ENCODE measurements at regions not wholly inside any gene's neighbourhood (a gene's known extent, or its start where the extent isn't known, plus 50 kb on each side); places are given as distances from the start of the nearest gene placed in this dataset.

DNA sequence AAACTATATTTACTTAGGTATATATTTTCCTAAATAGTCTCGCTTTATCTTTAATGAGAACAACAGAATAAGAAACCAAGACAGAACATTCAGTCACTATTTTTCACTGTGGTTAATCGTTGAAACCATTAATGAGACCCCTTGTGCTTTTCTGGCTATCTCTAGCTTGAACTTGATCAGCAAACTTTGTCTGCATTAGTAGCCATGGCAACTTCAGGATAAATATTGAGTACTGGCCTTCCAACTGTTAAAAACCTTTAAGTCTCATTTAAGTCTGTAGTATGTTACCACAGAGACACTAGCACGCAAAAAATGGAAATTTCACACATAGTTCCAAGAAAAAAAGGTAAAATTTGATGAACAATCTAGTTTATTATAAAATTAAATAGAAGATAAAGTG lies 946.0 kb downstream of the SLITRK5 start:
- DNase-seq (ENCODE audit: low read depth, low spot score), result no peak
- H3K4me3 ChIP-seq (ENCODE audit: low read length), result no peak overlapping the region

DNA sequence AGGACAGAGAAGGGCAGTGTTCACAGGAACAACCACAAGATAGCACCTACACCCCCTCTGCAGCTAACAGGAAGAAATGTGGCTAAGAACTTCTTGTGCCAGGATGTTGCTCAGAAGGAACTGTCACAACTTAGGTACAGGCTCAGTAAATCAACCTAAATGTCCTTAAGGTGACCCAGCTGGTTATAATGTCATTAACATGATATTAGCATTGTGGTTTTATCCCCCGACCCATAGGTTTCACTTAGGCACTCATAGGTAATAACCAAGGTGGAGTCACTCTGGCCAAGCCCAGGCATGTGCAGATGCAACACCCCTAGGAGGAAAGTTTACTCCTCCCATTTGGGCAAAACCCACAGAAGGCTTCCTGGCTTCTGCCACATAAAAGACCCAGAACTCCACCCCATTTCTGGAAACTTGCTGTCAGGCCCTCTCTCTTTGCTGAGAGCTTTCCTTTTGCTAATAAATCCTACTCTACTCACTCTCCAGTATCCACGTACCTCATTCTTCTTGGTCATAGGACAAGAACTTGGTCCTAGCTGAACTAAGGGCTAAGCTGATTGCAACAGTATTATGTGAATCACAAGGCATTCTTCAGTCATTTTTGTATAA lies 951.3 kb downstream of the SLITRK5 start:
- peak; percentile 20 for DNase-seq (ENCODE audit: low read depth, low spot score)
- H3K4me3 ChIP-seq (ENCODE audit: low read length), result no peak overlapping the region

DNA sequence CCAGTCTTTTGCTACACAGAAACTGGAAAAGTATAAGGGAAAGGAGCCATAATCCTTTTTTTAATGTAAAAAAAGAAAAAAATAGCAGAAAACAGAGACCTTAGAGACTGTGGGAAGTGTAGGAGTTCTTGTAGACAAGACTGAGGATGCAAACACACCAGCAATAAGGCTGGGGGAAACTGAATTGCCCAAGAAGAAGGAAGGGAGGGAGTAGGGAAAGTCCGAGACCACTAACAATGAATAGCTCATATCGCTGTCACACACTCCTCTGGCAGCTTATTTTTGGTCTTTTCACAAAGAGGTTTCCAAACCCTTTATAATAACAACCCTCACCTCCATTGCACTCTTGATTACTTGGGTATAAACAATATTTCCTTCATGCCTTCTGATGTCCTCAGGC lies 952.0 kb downstream of the SLITRK5 start:
- H3K4me3 ChIP-seq (ENCODE audit: low read length), result no peak overlapping the region
- DNase-seq (ENCODE audit: low read depth, low spot score), result no peak

DNA sequence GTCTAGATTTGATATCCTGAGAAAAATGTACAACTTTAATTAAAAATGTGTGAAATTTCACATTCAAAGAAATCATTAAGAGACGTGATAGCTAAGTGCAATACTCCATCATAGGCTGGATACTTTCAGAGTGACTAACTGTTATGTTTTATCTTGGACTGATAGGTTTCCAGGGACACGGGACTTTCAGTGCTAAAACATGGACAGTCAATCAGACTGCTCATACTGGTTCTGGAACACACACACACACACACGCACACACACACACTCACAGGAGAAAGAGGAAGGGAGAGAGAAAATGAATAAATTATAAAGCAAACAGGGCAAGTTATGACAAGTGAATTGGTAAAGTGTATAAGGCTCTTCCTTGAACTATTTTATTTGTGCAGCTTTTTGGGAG lies 955.9 kb downstream of the SLITRK5 start:
- H3K4me3 ChIP-seq (ENCODE audit: low read length), result no peak overlapping the region
- DNase-seq (ENCODE audit: low read depth, low spot score), result no peak

DNA sequence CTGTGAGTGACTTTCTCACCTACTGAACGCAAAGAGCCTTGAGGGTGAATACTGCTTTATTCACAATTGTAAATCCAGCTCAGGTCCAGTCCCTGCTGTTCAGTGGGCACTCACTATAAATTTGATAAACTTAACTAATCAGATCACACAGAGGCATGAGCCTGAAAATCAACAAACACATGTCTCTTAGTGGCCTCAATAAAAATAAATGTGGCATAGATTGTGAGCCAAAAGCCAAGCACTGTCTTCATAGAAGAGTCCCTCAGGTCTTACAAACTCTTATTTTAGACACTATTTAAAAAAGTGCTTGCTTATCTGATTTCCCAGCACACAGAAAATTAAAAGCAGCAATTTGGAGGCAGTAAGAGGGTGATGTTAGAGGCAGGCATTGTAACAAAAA lies 957.7 kb downstream of the SLITRK5 start:
- DNase-seq (ENCODE audit: low read depth, low spot score), result no peak
- H3K4me3 ChIP-seq (ENCODE audit: low read length), result no peak overlapping the region

DNA sequence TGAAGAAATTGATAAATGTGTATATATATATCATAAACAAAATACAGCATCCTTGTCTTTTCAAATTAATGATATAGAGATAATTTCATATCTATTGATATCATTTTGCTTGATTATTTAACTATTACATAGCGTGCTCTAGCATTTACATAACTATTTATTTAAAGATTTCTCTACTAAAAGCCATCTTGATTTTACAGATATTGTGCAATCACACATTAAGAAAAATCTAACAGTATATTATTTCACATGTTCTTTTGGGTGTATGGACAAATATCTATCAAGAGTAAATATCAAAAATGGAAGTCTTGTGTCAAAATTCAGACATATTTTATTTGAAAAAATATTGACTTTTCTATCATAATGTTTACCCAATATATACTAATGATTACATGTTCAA lies 966.8 kb downstream of the SLITRK5 start:
- no peak overlapping the region for H3K4me3 ChIP-seq (ENCODE audit: low read length)
- DNase-seq (ENCODE audit: low read depth, low spot score), result no peak

DNA sequence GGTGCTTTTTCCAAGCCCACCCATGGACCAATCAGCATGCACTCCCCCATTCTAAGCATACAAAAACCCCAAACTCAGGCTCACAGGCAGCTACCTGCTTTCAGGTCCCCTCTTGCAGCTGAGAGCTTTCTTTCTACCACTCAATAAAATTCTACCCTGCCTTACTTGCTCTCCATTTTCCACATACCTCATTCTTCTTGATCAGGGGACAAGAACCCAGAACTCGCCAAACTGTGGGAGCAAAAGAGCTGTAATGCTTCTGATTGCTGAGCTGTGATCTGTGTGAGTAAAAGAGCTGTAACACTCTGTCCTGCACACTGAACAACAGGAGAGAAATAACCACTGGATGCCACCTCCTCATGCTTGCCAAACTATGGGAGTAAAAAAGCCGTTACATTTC lies 972.1 kb downstream of the SLITRK5 start:
- H3K4me3 ChIP-seq (ENCODE audit: low read length), result no peak overlapping the region
- no peak for DNase-seq (ENCODE audit: low read depth, low spot score)

DNA sequence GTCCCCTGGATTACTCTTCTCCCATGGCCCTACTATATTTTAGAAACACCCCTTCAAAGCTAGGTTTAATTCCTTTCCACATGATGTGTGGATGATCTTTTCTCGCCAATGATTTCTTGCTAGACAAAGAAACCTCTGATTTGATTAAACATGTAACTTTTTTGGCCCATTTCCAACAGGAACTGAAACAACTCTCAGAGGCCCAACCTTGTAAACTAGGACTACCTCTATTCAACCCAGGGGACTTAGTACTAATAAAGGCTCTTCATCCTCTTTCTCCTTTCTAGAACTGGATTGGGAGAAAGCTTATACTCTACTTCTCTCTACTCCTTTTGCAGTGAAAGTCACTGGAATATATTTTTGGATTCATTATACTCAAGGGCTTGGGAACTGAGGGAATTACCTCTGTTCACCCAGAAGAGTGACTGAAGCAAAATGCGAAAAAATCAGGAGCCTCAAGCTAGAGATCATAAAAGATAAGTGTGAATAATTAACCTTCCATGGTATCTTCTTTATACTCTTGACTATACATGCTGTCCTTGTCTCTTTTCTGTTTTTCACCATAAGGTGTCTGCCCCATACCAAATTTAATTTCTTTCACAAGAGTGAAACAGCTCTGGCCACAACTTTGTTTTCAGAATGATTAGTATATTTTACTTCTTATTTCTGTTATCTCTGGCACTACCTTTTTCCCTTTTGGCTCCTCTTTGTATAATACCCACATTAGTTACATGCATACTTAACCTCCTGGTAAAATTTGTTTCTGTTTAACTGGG lies 977.6 kb downstream of the SLITRK5 start:
- H3K4me3 ChIP-seq (ENCODE audit: low read length), result no peak overlapping the region
- no peak for DNase-seq (ENCODE audit: low read depth, low spot score)

DNA sequence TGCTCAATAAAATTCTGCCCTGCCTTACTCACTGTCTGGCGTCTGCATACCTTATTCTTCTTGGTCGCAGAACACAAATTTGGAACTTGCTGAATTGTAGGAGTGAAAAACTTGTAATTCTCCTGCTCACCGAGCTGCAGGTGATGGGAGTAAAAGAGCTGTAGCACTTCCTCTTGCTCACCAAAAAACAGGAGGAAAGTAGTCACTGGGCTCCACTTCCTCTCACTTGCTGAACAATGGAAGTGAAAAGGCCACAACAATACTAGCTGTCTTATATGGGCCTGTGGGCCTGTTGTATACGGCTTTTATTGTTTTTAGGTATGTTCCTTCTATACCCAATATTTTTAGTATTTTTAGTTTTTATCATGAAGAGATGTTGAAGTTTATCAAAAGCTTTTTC lies 978.7 kb downstream of the SLITRK5 start:
- no peak for DNase-seq (ENCODE audit: low read depth, low spot score)

DNA sequence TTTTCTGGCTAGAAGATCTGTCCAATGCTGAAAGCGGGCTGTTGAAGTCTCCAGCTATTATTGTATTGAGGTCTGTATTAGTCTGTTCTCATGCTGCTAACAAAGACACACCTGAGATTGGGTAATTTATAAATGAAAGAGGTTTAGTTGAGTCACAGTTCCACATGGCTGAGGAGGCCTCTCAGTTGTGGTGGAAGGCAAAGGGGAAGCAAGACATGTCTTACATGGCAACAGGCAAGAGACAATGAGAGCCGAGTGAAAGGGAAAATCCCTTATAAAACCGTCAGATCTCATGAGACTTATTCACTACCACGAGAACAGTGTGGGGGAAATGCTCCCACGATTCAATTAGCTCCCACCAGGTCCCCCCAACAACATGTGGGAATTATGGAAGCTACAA lies 980.4 kb downstream of the SLITRK5 start:
- DNase-seq (ENCODE audit: low read depth, low spot score), result no peak
- H3K4me3 ChIP-seq (ENCODE audit: low read length), result no peak overlapping the region

More for the DNA sequence above, 978.7 kb downstream of the SLITRK5 start:
- no peak overlapping the region for H3K4me3 ChIP-seq (ENCODE audit: low read length)

DNA sequence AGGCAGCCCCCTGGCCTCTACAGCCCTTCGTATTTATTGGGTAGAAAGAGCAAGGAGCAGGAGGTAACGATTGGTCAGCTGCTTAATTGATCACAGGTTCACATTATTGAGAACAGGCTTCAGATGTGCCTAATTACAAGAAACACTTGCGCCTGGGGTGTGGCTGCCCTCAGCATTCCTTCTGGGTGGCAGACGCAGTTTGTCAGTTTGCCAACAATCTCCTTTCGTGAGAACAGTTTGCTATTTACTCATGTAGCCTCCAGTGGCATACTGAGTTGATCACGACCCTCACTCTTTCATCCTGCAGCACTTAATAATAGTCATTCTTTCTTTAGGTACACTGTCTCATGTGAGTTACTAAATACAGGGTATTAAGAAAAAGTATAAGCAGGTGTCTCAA lies 985.6 kb downstream of the SLITRK5 start:
- H3K4me3 ChIP-seq (ENCODE audit: low read length), result no peak overlapping the region
- no peak for DNase-seq (ENCODE audit: low read depth, low spot score)

DNA sequence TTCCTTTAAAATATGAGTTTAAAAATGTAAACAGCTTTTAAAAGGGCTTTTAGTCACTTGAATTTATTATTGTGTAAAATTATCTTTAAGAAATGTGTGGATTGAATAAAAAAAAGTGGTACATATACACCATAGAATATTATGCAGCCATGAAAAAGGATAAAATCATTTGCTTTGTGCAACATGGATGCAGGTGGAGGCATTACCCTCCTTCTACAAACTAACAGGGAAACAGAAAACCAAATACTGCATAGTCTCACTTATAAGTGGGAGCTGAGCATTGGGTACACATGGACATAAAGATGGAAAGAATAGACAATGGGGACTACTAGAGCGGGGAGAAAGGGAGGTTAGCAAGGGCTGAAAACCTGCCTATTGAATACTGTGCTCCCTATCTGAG lies 999.3 kb downstream of the SLITRK5 start:
- H3K4me3 ChIP-seq (ENCODE audit: low read length), result no peak overlapping the region

DNA sequence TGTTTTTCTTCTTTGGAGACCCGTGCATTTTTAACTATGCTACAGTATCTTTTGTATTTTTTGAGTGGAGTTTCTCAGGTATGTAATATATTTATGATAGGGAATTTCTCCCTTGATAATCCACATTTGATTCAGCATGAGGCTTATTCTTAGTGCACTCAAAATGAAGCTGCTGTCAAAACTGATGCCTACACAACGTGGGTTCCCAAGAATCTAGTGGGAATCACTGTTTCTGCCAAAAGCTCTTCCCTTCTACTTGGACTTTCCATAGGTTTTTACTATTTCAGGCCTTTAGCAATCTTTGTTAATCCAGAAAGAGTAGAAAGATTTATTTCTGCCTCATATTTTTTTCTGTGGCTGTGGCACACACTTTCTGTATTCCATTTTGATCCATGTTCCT lies 1003.7 kb downstream of the SLITRK5 start:
- no peak overlapping the region for H3K4me3 ChIP-seq (ENCODE audit: low read length)
- no peak for DNase-seq (ENCODE audit: low read depth, low spot score)

More for the DNA sequence above, 999.3 kb downstream of the SLITRK5 start:
- no peak for DNase-seq (ENCODE audit: low read depth, low spot score)

DNA sequence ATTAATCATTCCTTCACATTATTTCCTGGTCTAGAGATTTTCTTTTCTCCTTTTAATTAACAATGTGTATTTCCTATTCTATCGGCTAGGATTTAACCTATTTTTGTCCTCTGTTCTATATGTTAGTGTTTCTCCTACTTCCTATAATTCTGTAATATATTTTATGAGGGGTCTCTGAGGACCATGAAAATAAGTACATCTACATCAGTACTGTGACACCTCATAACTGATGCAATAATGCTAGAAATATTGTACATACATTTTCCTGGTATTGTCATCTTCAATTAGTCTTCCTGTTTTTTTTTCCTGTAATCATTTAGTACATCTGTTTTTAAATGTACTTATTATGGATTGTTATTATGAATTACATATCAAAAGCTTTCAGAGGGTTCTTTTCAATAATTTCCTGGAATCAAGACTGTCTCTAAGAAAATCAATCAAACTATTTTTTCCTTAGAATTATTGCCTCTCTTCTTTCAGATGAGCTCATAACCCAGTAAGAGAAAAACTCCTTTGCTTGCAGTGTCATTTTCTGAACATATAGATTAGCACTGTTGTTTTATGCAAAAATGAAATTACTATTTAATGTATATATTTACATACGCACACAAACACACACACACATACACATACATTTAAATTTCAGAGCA lies 1004.3 kb downstream of the SLITRK5 start:
- no peak for DNase-seq (ENCODE audit: low read depth, low spot score)
- no peak overlapping the region for H3K4me3 ChIP-seq (ENCODE audit: low read length)

DNA sequence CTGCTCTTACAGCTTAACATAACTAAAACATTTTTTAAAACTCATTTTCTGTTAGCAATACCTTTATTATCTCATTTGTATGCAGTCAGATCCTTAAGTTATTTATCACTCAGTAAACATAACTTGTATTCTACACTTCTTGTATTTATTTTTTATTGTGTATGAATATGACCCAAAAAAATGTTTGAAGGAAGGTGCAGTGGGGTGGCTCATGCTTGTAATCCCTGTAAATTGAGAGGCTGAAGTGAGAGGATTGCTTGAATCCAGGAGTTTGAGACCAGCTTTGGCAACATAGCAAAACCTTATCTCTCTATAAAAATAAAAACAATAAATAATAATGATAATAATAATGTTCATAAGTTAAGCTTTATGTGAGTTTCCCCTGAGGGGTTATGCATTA lies 1004.8 kb downstream of the SLITRK5 start:
- no peak for DNase-seq (ENCODE audit: low read depth, low spot score)
- H3K4me3 ChIP-seq (ENCODE audit: low read length), result no peak overlapping the region

DNA sequence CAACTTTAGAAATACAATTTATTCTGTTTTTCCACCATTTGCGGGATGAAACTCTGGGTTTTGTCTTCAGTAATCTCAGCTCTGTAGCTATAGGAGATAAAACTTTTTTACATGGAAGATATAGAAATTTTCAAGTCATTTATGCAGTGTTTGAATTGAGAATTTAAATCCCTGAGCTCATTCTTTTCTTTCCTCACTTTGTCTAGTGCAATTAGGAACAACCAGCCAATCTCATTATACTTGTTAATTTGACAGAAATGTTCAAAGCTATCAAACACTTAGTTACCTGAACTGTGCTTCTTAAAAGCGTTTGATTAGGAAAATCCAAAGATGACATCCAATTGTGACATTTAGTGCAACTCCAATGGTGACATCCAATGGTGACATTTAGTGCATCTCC lies 1014.3 kb downstream of the SLITRK5 start:
- no peak for DNase-seq (ENCODE audit: low read depth, low spot score)
- no peak overlapping the region for H3K4me3 ChIP-seq (ENCODE audit: low read length)

DNA sequence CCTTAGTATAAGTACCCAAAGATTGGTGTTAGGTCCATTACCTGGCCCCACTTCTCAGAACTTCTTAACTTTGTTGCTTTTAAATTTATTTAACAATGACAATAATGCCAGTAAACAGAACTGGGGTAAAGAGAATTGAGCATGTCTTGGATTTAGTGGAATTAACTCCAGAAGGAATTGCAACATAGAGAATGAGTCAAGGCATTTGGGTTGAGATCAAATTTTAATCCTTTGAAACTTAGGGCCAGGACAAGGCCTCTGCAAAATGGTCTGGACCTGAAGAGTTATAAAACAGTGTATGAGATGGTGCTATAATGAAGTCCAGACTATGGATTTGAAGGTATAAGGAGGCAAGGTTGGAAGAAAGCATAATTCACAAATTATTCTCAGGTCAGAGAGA lies 1030.4 kb downstream of the SLITRK5 start:
- no peak for DNase-seq (ENCODE audit: low read depth, low spot score)
- H3K4me3 ChIP-seq (ENCODE audit: low read length), result no peak overlapping the region

DNA sequence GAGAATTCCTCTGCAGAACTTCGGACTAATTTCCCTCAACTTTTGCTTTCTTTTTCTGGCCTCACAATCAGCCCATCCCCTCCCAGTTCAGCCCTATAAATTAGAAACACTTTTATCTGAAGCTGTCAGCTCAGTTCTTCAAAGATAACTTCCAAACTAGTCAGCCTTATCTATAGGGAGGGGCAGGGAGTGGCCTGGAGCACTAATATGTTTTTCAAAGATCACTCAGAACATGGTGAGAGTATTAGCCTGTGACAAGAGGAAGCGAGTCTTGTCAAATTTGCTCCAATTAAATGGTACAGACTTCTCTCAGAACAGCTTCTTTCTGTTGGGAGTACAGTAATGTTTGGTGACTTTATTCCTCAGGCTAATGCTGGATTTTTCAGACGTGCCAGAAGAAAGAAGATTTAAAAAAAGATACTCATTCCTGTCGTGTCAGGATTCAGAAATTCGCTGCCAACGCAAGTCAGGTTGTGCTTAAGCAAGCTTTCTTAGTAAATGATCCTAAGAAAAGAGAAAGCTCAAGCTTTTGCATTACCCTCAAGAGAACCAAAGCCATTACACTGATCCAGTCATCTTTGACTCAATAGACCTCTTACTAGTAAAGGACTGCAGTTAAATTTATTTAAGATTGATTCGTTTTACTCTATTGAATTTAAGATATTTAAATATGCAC lies 1033.6 kb downstream of the SLITRK5 start:
- H3K4me3 ChIP-seq (ENCODE audit: low read length), result no peak overlapping the region
- DNase-seq (ENCODE audit: low read depth, low spot score), result no peak

DNA sequence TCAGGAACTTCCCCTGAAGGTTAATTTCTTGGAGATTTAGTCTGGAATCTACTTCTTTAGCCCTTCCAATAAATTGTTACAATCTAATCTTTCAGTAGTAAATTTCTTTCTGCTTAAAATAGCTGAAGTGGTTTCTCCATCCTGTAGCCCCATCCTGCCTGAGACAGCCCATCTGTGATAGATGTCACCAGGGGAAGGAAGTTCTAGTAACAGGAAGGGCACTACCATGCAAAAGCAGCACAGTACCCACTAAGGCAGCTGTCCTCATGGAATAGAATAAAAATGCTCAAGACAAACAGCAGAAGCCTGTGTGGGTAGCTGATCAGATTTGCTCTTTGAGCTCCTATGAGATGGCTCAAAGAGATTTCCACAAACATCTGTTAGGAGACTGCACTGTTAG lies 1036.5 kb downstream of the SLITRK5 start:
- no peak for DNase-seq (ENCODE audit: low read depth, low spot score)
- H3K4me3 ChIP-seq (ENCODE audit: low read length), result no peak overlapping the region

DNA sequence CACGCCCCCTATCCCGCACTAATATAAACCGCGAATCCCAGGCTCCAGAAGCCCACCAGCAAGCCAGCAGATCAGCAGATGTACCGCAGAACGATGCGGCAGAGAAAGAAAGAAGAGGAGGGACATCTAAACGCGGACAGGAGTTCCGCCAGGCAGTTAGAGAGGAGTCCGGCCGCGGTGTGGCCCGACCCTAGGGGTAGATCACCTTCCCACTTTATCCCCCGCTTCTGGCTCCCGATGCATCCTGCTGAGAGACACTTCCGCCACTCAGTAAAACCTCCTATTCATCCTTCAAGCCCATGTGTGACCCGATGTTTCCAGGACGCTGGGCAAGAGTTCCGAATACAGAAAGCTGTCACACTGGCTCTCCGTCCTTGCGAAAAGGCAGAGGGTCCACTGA lies 1046.8 kb downstream of the SLITRK5 start:
- no peak for DNase-seq (ENCODE audit: low read depth, low spot score)
- no peak overlapping the region for H3K4me3 ChIP-seq (ENCODE audit: low read length)

Measured in Jurkat, Clone E6-1 (cell line).